Hepatocyte (in vitro differentiated cells): ENCODE measurements at regions not wholly inside any gene's neighbourhood (a gene's known extent, or its start where the extent isn't known, plus 50 kb on each side); places are given as distances from the start of the nearest gene placed in this dataset.

Source experiments
- EZH2 ChIP-seq: fragments of 200-600 bp; sonication (generic); IDR thresholded peaks from 2 replicates; pipeline ENCODE4 v1.6.1; 2016; ENCODE audit warnings: antibody characterized with exemption, mild to moderate bottlenecking, borderline replicate concordance
- EZH2phosphoT487 ChIP-seq: fragments of 200-600 bp; sonication (generic); IDR thresholded peaks from one replicate; pipeline ENCODE4 v1.6.1; 2018; ENCODE audit warnings: antibody characterized with exemption, mild to moderate bottlenecking, low read depth, moderate library complexity; ENCODE audit not compliant: unreplicated experiment, severe bottlenecking
- TF ChIP-seq, protein P1 (sequence below): fragments of 200-600 bp; sonication (generic); IDR thresholded peaks from 2 replicates; pipeline ENCODE4 v1.5.1; 2016; ENCODE audit warnings: antibody characterized with exemption, mild to moderate bottlenecking; ENCODE audit not compliant: poor library complexity

DNA sequence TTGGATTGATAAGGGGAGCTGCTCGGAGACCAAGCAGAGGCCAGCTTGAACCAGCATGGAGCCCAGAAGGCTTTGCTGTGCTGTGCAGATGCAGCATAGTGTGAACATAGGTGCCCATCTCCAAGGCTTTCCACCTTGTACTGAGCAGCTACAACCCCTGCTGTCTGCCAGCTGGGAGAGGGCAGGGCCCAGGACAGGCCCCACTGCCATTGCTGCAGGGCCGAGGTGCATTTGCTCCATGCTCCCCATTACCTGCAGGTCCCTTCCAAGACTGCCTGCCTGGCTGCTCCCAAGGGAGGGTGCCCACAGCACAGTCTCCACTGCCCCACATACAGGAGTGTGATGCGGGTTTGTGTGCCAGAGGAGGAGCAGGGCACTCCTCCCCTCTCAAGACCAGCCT is 1016.0 kb upstream of the INTU start:
- TF ChIP-seq, protein P1, sequence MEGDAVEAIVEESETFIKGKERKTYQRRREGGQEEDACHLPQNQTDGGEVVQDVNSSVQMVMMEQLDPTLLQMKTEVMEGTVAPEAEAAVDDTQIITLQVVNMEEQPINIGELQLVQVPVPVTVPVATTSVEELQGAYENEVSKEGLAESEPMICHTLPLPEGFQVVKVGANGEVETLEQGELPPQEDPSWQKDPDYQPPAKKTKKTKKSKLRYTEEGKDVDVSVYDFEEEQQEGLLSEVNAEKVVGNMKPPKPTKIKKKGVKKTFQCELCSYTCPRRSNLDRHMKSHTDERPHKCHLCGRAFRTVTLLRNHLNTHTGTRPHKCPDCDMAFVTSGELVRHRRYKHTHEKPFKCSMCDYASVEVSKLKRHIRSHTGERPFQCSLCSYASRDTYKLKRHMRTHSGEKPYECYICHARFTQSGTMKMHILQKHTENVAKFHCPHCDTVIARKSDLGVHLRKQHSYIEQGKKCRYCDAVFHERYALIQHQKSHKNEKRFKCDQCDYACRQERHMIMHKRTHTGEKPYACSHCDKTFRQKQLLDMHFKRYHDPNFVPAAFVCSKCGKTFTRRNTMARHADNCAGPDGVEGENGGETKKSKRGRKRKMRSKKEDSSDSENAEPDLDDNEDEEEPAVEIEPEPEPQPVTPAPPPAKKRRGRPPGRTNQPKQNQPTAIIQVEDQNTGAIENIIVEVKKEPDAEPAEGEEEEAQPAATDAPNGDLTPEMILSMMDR: no peak
- TF ChIP-seq EZH2 (no peak), EZH2phosphoT487 (no peak)
